ENCODE measurements at regions not wholly inside any gene's neighbourhood (a gene's known extent, or its start where the extent isn't known, plus 50 kb on each side); places are given as distances from the start of the nearest gene placed in this dataset.

GRCh38 chr3:180142041-180142440, 105.3 kb upstream of the PEX5L start:
- no peak for DNase-seq (ENCODE audit: extremely low spot score)
- ChIA-PET POLR2A (no interaction called here), CTCF (no interaction called here)
- TF ChIP-seq CTCF (IDR thresholded peaks at IDR 0.05; ENCODE audit: control extremely low read depth, extremely low read depth, low read depth, missing control alignments): no peak

GRCh38 chr3:180142472-180142871, 105.7 kb upstream of the PEX5L start:
- no peak for DNase-seq (ENCODE audit: extremely low spot score)
- no peak for TF ChIP-seq CTCF (IDR thresholded peaks at IDR 0.05; ENCODE audit: control extremely low read depth, extremely low read depth, low read depth, missing control alignments)
- ChIA-PET POLR2A (no interaction called here), CTCF (no interaction called here)

GRCh38 chr3:180161770-180162169, 125.0 kb upstream of the PEX5L start:
- TF ChIP-seq CTCF (IDR thresholded peaks at IDR 0.05; ENCODE audit: control extremely low read depth, extremely low read depth, low read depth, missing control alignments): no peak
- ChIA-PET POLR2A (no interaction called here), CTCF (no interaction called here)
- DNase-seq (ENCODE audit: extremely low spot score): no peak

GRCh38 chr3:180175572-180175971, 138.8 kb upstream of the PEX5L start:
- ChIA-PET POLR2A (no interaction called here), CTCF (no interaction called here)
- no peak for DNase-seq (ENCODE audit: extremely low spot score)
- TF ChIP-seq CTCF (IDR thresholded peaks at IDR 0.05; ENCODE audit: control extremely low read depth, extremely low read depth, low read depth, missing control alignments): no peak

- CTCF ChIA-PET: no interaction called here
- TF ChIP-seq CTCF (IDR thresholded peaks at IDR 0.05; ENCODE audit: control extremely low read depth, extremely low read depth, low read depth, missing control alignments): no peak
- POLR2A ChIA-PET: no interaction called here
- no peak for DNase-seq (ENCODE audit: extremely low spot score)
Measured at GRCh38 chr3:180176059-180176458, 139.3 kb upstream of the PEX5L start.

GRCh38 chr3:180177255-180177654, 140.5 kb upstream of the PEX5L start:
- DNase-seq (ENCODE audit: extremely low spot score): no peak
- POLR2A ChIA-PET: no interaction called here
- TF ChIP-seq CTCF (IDR thresholded peaks at IDR 0.05; ENCODE audit: control extremely low read depth, extremely low read depth, low read depth, missing control alignments): no peak
- CTCF ChIA-PET: no interaction called here

GRCh38 chr3:180179562-180179961, 142.8 kb upstream of the PEX5L start:
- CTCF ChIA-PET: no interaction called here
- POLR2A ChIA-PET: no interaction called here
- DNase-seq (ENCODE audit: extremely low spot score): no peak
- TF ChIP-seq CTCF (IDR thresholded peaks at IDR 0.05; ENCODE audit: control extremely low read depth, extremely low read depth, low read depth, missing control alignments): no peak

Data from GM10248 (cell line).